ENCODE measurements at regions not wholly inside any gene's neighbourhood (a gene's known extent, or its start where the extent isn't known, plus 50 kb on each side); places are given as distances from the start of the nearest gene placed in this dataset. TPM values are rescaled to one million over a fixed set of nuclear protein-coding genes. Genes with fewer than 3 reads are reported as not detected.

Small RNA genes lying in the stretch of these regions (small RNA-seq; reads per million reads assigned to genes)
- not detected for gene AC087897.1 (ENCODE audit: insufficient read depth)
